SK-N-SH treated with all-trans-retinoic acid at 6 μM for 48 hours (cell line): ENCODE measurements at regions not wholly inside any gene's neighbourhood (a gene's known extent, or its start where the extent isn't known, plus 50 kb on each side); places are given as distances from the start of the nearest gene placed in this dataset.
A peak's percentile ranks its signal among the peaks of the same experiment; 100 is the strongest.
"Not testable (repeated sequence)": the region's sequence is repeated elsewhere in the genome, so short reads cannot be mapped to it uniquely, and the experiment has no call there.

Experiments used
- ATAC-seq: fragments of 200-7000 bp; cut with Tn5 transposase; 3 replicates; pipeline ENCODE4 v1.9.1; 2020; ENCODE audit warnings: mild to moderate bottlenecking, moderate library complexity
- ARNTL ChIP-seq: fragments of 450-650 bp; formaldehyde crosslinking; IDR thresholded peaks from 2 replicates; pipeline ENCODE4 v1.5.0; 2020; ENCODE audit warnings: low read depth, mild to moderate bottlenecking, moderate library complexity, borderline replicate concordance
- BACH2 ChIP-seq: fragments of 250-450 bp; sonication (Bioruptor Pico); IDR thresholded peaks from 2 replicates; pipeline ENCODE4 v1.9.0; 2021; ENCODE audit warnings: mild to moderate bottlenecking, borderline replicate concordance
- CSDC2 ChIP-seq: fragments of 250-450 bp; sonication (Bioruptor Pico); IDR thresholded peaks from 2 replicates; pipeline ENCODE4 v1.5.0; 2020; ENCODE audit warnings: mild to moderate bottlenecking, moderate library complexity
- ESRRG ChIP-seq: fragments of 250-450 bp; sonication (Bioruptor Pico); IDR thresholded peaks from 2 replicates; pipeline ENCODE4 v1.6.1; 2021; ENCODE audit warnings: mild to moderate bottlenecking
- GLIS3 ChIP-seq: fragments of 250-450 bp; sonication (Bioruptor Pico); IDR thresholded peaks from 2 replicates; pipeline ENCODE4 v1.5.0; 2020; ENCODE audit warnings: mild to moderate bottlenecking, moderate library complexity
- ISL1 ChIP-seq: fragments of 250-450 bp; sonication (Bioruptor Pico); IDR thresholded peaks from 2 replicates; pipeline ENCODE4 v2.1.2; 2022; ENCODE audit warnings: mild to moderate bottlenecking, moderate library complexity
- OSR1 ChIP-seq: fragments of 250-450 bp; sonication (Bioruptor Pico); IDR thresholded peaks from 2 replicates; pipeline ENCODE4 v1.8.0; 2022; ENCODE audit warnings: moderate library complexity, mild to moderate bottlenecking, inconsistent platforms
- PPARA ChIP-seq: fragments of 250-450 bp; sonication (Bioruptor Pico); IDR thresholded peaks from 2 replicates; pipeline ENCODE4 v1.5.0; 2020; ENCODE audit warnings: mild to moderate bottlenecking, borderline replicate concordance
- RARB ChIP-seq: fragments of 250-450 bp; sonication (Bioruptor Pico); IDR thresholded peaks from 2 replicates; pipeline ENCODE4 v1.8.0; 2021; ENCODE audit warnings: mild to moderate bottlenecking, moderate library complexity
- SNAI2 ChIP-seq: fragments of 250-450 bp; sonication (Bioruptor Pico); IDR thresholded peaks from 2 replicates; pipeline ENCODE4 v1.5.0; 2020; ENCODE audit warnings: mild to moderate bottlenecking, moderate library complexity
- TCF4 ChIP-seq: fragments of 250-450 bp; sonication (Bioruptor Pico); IDR thresholded peaks from 2 replicates; pipeline ENCODE4 v1.8.0; 2021; ENCODE audit warnings: mild to moderate bottlenecking, moderate library complexity, borderline replicate concordance
- TOX ChIP-seq: fragments of 250-450 bp; sonication (Bioruptor Pico); IDR thresholded peaks from 2 replicates; pipeline ENCODE4 v1.8.0; 2021; ENCODE audit warnings: mild to moderate bottlenecking, moderate library complexity, borderline replicate concordance
- ZC3H10 ChIP-seq: fragments of 250-450 bp; sonication (Bioruptor Pico); IDR thresholded peaks from 2 replicates; pipeline ENCODE4 v1.5.1; 2021; ENCODE audit warnings: mild to moderate bottlenecking, moderate library complexity
- ZFP3 ChIP-seq: fragments of 250-450 bp; sonication (Bioruptor Pico); IDR thresholded peaks from 2 replicates; pipeline ENCODE4 v1.5.0; 2020; ENCODE audit warnings: mild to moderate bottlenecking, moderate library complexity
- ZFP30 ChIP-seq: fragments of 450-650 bp; formaldehyde crosslinking; IDR thresholded peaks from 2 replicates; pipeline ENCODE4 v1.5.0; 2022; ENCODE audit warnings: mild to moderate bottlenecking, moderate library complexity
- ZNF565 ChIP-seq: fragments of 450-650 bp; formaldehyde crosslinking; conservative IDR thresholded peaks from 2 replicates; pipeline ENCODE4 v1.5.0; 2020; ENCODE audit warnings: low read depth, mild to moderate bottlenecking, moderate library complexity
- ZNF70 ChIP-seq: fragments of 450-650 bp; formaldehyde crosslinking; IDR thresholded peaks from 2 replicates; pipeline ENCODE4 v1.5.0; 2020; ENCODE audit warnings: mild to moderate bottlenecking, moderate library complexity
- ZNF8 ChIP-seq: fragments of 450-650 bp; formaldehyde crosslinking; IDR thresholded peaks from 2 replicates; pipeline ENCODE4 v1.5.0; 2020; ENCODE audit warnings: mild to moderate bottlenecking, moderate library complexity
- TF ChIP-seq, protein P1 (sequence below): fragments of 250-450 bp; sonication (Bioruptor Pico); IDR thresholded peaks from 2 replicates; pipeline ENCODE4 v1.5.0; 2020; ENCODE audit warnings: mild to moderate bottlenecking, moderate library complexity
- TF ChIP-seq, protein P2 (sequence below): fragments of 250-450 bp; sonication (Bioruptor Pico); IDR thresholded peaks from 2 replicates; pipeline ENCODE4 v1.8.0; 2020; ENCODE audit warnings: mild to moderate bottlenecking, moderate library complexity, borderline replicate concordance
- TF ChIP-seq, protein P3 (sequence below): fragments of 250-450 bp; sonication (Bioruptor Pico); IDR thresholded peaks from 2 replicates; pipeline ENCODE4 v1.5.1; 2020; ENCODE audit warnings: low read depth, mild to moderate bottlenecking, moderate library complexity
- TF ChIP-seq, protein P4 (sequence below): fragments of 250-450 bp; sonication (Bioruptor Pico); IDR thresholded peaks from 2 replicates; pipeline ENCODE4 v1.8.0; 2021; ENCODE audit warnings: low read depth, mild to moderate bottlenecking, moderate library complexity, borderline replicate concordance

DNA sequence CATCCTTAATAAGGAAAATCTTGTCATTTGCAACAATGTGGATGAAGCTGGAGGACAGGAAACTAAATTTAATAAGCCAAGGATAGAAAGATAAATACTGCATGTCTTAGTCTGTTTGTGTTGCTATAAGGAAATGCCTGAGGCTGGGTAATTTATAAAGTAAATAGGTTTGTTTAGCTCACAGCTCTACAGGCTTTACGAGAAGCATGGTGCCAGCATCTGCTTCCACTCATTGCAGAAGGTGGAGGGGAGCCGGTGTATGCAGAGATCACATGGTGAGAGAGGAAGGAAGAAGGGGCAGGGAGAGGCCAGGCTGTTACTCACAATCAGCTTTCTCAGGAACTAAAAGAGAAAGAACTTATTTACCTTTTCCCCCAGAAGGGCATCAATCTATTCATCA is 118.9 kb upstream of the SMLR1 start:
- ATAC-seq: peak; percentile 77
- TF ChIP-seq ZFP30 (CRISPR knock-in tag) (no peak), ZFP3 (no peak), ZC3H10 (CRISPR knock-in tag) (no peak), ZNF8 (no peak), ESRRG (no peak), ZNF565 (CRISPR knock-in tag) (no peak), OSR1 (CRISPR knock-in tag) (no peak), PPARA (CRISPR knock-in tag) (no peak), ISL1 (no peak), RARB (CRISPR knock-in tag) (no peak)
- TF ChIP-seq, protein P1, sequence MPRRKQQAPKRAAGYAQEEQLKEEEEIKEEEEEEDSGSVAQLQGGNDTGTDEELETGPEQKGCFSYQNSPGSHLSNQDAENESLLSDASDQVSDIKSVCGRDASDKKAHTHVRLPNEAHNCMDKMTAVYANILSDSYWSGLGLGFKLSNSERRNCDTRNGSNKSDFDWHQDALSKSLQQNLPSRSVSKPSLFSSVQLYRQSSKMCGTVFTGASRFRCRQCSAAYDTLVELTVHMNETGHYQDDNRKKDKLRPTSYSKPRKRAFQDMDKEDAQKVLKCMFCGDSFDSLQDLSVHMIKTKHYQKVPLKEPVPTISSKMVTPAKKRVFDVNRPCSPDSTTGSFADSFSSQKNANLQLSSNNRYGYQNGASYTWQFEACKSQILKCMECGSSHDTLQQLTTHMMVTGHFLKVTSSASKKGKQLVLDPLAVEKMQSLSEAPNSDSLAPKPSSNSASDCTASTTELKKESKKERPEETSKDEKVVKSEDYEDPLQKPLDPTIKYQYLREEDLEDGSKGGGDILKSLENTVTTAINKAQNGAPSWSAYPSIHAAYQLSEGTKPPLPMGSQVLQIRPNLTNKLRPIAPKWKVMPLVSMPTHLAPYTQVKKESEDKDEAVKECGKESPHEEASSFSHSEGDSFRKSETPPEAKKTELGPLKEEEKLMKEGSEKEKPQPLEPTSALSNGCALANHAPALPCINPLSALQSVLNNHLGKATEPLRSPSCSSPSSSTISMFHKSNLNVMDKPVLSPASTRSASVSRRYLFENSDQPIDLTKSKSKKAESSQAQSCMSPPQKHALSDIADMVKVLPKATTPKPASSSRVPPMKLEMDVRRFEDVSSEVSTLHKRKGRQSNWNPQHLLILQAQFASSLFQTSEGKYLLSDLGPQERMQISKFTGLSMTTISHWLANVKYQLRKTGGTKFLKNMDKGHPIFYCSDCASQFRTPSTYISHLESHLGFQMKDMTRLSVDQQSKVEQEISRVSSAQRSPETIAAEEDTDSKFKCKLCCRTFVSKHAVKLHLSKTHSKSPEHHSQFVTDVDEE (CRISPR knock-in tag): no peak
- TF ChIP-seq, protein P2, sequence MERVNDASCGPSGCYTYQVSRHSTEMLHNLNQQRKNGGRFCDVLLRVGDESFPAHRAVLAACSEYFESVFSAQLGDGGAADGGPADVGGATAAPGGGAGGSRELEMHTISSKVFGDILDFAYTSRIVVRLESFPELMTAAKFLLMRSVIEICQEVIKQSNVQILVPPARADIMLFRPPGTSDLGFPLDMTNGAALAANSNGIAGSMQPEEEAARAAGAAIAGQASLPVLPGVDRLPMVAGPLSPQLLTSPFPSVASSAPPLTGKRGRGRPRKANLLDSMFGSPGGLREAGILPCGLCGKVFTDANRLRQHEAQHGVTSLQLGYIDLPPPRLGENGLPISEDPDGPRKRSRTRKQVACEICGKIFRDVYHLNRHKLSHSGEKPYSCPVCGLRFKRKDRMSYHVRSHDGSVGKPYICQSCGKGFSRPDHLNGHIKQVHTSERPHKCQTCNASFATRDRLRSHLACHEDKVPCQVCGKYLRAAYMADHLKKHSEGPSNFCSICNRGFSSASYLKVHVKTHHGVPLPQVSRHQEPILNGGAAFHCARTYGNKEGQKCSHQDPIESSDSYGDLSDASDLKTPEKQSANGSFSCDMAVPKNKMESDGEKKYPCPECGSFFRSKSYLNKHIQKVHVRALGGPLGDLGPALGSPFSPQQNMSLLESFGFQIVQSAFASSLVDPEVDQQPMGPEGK: no peak
- TF ChIP-seq, protein P3, sequence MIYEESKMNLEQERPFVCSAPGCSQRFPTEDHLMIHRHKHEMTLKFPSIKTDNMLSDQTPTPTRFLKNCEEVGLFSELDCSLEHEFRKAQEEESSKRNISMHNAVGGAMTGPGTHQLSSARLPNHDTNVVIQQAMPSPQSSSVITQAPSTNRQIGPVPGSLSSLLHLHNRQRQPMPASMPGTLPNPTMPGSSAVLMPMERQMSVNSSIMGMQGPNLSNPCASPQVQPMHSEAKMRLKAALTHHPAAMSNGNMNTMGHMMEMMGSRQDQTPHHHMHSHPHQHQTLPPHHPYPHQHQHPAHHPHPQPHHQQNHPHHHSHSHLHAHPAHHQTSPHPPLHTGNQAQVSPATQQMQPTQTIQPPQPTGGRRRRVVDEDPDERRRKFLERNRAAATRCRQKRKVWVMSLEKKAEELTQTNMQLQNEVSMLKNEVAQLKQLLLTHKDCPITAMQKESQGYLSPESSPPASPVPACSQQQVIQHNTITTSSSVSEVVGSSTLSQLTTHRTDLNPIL (CRISPR knock-in tag): no peak

DNA sequence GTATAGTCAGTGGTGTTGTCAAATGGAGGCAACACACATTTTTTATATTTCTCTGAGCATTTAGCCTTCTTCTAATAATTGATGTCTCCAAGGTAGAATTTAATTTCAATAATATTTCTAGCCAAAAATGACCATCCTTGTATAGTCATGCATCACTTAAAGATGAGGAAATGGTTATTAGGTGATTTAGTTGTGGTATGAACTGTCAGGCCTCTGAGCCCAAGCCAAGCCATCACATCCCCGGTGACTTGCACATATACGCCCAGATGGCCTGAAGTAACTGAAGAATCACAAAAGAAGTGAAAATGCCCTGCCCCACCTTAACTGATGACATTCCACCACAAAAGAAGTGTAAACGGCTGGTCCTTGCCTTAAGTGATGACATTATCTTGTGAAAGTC is 115.6 kb upstream of the SMLR1 start:
- ATAC-seq: not testable (repeated sequence)

DNA sequence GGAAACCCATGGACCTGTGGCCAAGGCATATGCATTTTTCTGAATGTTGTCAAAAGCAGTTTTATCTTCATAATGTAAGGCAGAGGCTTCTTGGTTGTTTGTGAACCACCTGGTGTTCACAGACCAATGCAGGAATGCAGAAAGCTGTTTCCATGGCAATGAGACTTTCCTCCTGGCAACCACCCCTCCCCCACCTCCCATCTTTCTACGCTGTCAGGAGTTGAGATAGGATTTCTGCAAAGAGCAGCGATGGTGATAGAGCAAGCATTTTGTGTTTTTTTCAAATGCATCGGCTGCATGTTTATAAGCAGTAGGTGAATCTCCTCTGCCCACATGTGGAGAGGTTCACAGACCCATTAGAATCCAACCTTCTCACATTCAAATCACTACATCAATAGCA is 114.1 kb upstream of the SMLR1 start:
- TF ChIP-seq ZNF565 (CRISPR knock-in tag): no peak
- no peak for TF ChIP-seq TOX (CRISPR knock-in tag)
- TF ChIP-seq, protein P4, sequence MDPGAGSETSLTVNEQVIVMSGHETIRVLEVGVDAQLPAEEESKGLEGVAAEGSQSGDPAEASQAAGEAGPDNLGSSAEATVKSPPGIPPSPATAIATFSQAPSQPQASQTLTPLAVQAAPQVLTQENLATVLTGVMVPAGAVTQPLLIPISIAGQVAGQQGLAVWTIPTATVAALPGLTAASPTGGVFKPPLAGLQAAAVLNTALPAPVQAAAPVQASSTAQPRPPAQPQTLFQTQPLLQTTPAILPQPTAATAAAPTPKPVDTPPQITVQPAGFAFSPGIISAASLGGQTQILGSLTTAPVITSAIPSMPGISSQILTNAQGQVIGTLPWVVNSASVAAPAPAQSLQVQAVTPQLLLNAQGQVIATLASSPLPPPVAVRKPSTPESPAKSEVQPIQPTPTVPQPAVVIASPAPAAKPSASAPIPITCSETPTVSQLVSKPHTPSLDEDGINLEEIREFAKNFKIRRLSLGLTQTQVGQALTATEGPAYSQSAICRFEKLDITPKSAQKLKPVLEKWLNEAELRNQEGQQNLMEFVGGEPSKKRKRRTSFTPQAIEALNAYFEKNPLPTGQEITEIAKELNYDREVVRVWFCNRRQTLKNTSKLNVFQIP: no peak
- TF ChIP-seq, protein P1 (CRISPR knock-in tag): no peak
- no peak for TF ChIP-seq RARB (CRISPR knock-in tag)
- TF ChIP-seq ARNTL: no peak
- TF ChIP-seq ZFP30 (CRISPR knock-in tag): no peak
- TF ChIP-seq ZC3H10 (CRISPR knock-in tag): no peak
- TF ChIP-seq SNAI2: no peak
- TF ChIP-seq GLIS3 (CRISPR knock-in tag): no peak
- no peak for TF ChIP-seq ESRRG
- TF ChIP-seq, protein P3 (CRISPR knock-in tag): no peak
- no peak for TF ChIP-seq ZFP3
- no peak for TF ChIP-seq OSR1 (CRISPR knock-in tag)
- TF ChIP-seq TCF4 (CRISPR knock-in tag): no peak
- TF ChIP-seq ZNF8: no peak
- no peak for TF ChIP-seq BACH2 (CRISPR knock-in tag)
- no peak for TF ChIP-seq ZNF70 (CRISPR knock-in tag)
- TF ChIP-seq CSDC2 (CRISPR knock-in tag): no peak
- no peak for ATAC-seq
